ENCODE measurements at regions not wholly inside any gene's neighbourhood (a gene's known extent, or its start where the extent isn't known, plus 50 kb on each side); places are given as distances from the start of the nearest gene placed in this dataset.

- no peak for TF ChIP-seq POLR2A (IDR thresholded peaks at IDR 0.05)
- TF ChIP-seq CTCF (IDR thresholded peaks at IDR 0.05), result no peak
Observed at GRCh38 chr2:78293768-78294167, 731.7 kb upstream of the REG3G start.
